ENCODE measurements at regions not wholly inside any gene's neighbourhood (a gene's known extent, or its start where the extent isn't known, plus 50 kb on each side); places are given as distances from the start of the nearest gene placed in this dataset.

DNA sequence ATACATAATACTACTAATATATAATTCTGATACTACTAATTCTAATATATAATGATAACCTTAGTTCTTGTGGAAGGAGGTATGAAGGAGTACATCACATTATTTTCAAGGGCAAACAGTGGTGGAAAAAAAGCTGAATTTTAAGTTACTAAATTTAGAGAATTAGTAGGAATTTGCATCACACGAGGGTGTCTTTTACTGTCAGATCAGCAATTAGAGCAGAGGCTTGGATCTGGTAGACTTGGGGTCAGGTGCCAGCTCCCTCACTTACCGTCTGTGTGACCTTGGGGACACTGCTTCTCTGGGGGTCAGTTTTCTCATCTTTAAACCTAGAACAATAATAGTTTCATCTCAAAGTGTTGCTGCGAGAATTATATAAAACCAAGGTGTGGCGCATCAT is 114.1 kb upstream of the NEDD4L start:
- Histone ChIP-seq H3K36me3 (ENCODE audit: insufficient read depth) (no peaks in the 10 kb centered on the region), H3K9me2 (ENCODE audit: insufficient read depth) (no peaks in the 10 kb centered on the region), H3K27ac (ENCODE audit: low read depth) (no peak overlapping the region), H3K27me3 (ENCODE audit: insufficient read depth) (no peaks in the 10 kb centered on the region), H4K20me1 (replicated peaks; ENCODE audit: insufficient read depth) (no peaks in the 10 kb centered on the region), H3K4me2 (no peak overlapping the region), H3K4me1 (ENCODE audit: insufficient read depth) (no peaks in the 10 kb centered on the region), H2AFZ (no peak overlapping the region), H3K4me3 (no peak overlapping the region), H3K79me2 (replicated peaks; ENCODE audit: insufficient read depth) (no peaks in the 10 kb centered on the region), H3F3A (replicated peaks; ENCODE audit: low read depth) (no peaks in the 10 kb centered on the region)
- Mint-ChIP-seq H3K27ac (no peak overlapping the region), H3K36me3 (ENCODE audit: low read depth) (no peaks in the 10 kb centered on the region), H3K4me1 (no peaks in the 10 kb centered on the region), H3K4me3 (no peak overlapping the region), H3K9me3 (no peaks in the 10 kb centered on the region; the same call in 1 of the 3 replicates), H3K27me3 (ENCODE audit: insufficient read depth, low read depth, poor library complexity) (no peaks in the 10 kb centered on the region)
- TF ChIP-seq CREB1 (CRISPR knock-in tag; IDR thresholded peaks at IDR 0.05; ENCODE audit: low read depth) (no peak), NANOG (IDR thresholded peaks at IDR 0.05; ENCODE audit: borderline replicate concordance) (no peak), EZH2phosphoT487 (IDR thresholded peaks at IDR 0.05; ENCODE audit: unreplicated experiment) (no peak), EZH2 (IDR thresholded peaks at IDR 0.05; ENCODE audit: low read depth, unreplicated experiment) (no peak)
- TF ChIP-seq, protein P1, sequence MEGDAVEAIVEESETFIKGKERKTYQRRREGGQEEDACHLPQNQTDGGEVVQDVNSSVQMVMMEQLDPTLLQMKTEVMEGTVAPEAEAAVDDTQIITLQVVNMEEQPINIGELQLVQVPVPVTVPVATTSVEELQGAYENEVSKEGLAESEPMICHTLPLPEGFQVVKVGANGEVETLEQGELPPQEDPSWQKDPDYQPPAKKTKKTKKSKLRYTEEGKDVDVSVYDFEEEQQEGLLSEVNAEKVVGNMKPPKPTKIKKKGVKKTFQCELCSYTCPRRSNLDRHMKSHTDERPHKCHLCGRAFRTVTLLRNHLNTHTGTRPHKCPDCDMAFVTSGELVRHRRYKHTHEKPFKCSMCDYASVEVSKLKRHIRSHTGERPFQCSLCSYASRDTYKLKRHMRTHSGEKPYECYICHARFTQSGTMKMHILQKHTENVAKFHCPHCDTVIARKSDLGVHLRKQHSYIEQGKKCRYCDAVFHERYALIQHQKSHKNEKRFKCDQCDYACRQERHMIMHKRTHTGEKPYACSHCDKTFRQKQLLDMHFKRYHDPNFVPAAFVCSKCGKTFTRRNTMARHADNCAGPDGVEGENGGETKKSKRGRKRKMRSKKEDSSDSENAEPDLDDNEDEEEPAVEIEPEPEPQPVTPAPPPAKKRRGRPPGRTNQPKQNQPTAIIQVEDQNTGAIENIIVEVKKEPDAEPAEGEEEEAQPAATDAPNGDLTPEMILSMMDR (conservative IDR thresholded peaks at IDR 0.05; ENCODE audit: low read depth in 2 of 2), result no peak
- DNase-seq (ENCODE audit: low spot score) (no peak), ATAC-seq (no peak)

DNA sequence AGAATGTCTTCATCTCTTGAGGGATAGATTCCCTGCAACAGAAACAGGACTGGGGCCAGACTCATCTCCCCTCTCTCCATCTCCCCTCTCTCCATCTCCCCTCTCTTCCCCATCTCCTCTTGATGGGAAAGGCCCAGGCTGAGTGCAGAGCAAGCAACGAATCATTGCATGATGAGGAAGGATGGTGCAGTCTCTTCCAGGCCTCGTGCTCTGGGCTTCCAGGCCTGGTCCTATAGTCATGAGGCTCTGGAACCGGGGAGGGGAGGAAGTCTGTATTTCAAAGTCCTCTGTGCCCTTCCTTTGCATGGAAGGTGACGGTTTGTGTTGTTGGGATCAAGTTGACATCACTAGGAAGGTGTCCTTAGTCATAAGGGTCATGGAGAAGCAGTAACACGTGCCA is 115.6 kb upstream of the NEDD4L start:
- Mint-ChIP-seq H3K36me3 (ENCODE audit: low read depth) (no peaks in the 10 kb centered on the region), H3K27me3 (ENCODE audit: insufficient read depth, low read depth, poor library complexity) (peaks cover 4% of the 10 kb centered on the region), H3K9me3 (no peaks in the 10 kb centered on the region), H3K4me1 (no peaks in the 10 kb centered on the region), H3K27ac (no peak overlapping the region), H3K4me3 (no peak overlapping the region)
- no peak overlapping the region for H2AFZ ChIP-seq
- no peaks in the 10 kb centered on the region for H3K36me3 ChIP-seq (ENCODE audit: insufficient read depth)
- H3K9me2 ChIP-seq (ENCODE audit: insufficient read depth), result no peaks in the 10 kb centered on the region
- H3K27me3 ChIP-seq (ENCODE audit: insufficient read depth), result no peaks in the 10 kb centered on the region
- H4K20me1 ChIP-seq (replicated peaks; ENCODE audit: insufficient read depth), result no peaks in the 10 kb centered on the region
- H3K79me2 ChIP-seq (replicated peaks; ENCODE audit: insufficient read depth), result no peaks in the 10 kb centered on the region
- ATAC-seq (no peak), DNase-seq (ENCODE audit: low spot score) (no peak)
- H3K27ac ChIP-seq (ENCODE audit: low read depth), result no peak overlapping the region
- no peaks in the 10 kb centered on the region for H3K4me1 ChIP-seq (ENCODE audit: insufficient read depth)
- no peaks in the 10 kb centered on the region for H3F3A ChIP-seq (replicated peaks; ENCODE audit: low read depth)
- no peak overlapping the region for H3K4me3 ChIP-seq
- no peak overlapping the region for H3K4me2 ChIP-seq
- TF ChIP-seq, protein P2, sequence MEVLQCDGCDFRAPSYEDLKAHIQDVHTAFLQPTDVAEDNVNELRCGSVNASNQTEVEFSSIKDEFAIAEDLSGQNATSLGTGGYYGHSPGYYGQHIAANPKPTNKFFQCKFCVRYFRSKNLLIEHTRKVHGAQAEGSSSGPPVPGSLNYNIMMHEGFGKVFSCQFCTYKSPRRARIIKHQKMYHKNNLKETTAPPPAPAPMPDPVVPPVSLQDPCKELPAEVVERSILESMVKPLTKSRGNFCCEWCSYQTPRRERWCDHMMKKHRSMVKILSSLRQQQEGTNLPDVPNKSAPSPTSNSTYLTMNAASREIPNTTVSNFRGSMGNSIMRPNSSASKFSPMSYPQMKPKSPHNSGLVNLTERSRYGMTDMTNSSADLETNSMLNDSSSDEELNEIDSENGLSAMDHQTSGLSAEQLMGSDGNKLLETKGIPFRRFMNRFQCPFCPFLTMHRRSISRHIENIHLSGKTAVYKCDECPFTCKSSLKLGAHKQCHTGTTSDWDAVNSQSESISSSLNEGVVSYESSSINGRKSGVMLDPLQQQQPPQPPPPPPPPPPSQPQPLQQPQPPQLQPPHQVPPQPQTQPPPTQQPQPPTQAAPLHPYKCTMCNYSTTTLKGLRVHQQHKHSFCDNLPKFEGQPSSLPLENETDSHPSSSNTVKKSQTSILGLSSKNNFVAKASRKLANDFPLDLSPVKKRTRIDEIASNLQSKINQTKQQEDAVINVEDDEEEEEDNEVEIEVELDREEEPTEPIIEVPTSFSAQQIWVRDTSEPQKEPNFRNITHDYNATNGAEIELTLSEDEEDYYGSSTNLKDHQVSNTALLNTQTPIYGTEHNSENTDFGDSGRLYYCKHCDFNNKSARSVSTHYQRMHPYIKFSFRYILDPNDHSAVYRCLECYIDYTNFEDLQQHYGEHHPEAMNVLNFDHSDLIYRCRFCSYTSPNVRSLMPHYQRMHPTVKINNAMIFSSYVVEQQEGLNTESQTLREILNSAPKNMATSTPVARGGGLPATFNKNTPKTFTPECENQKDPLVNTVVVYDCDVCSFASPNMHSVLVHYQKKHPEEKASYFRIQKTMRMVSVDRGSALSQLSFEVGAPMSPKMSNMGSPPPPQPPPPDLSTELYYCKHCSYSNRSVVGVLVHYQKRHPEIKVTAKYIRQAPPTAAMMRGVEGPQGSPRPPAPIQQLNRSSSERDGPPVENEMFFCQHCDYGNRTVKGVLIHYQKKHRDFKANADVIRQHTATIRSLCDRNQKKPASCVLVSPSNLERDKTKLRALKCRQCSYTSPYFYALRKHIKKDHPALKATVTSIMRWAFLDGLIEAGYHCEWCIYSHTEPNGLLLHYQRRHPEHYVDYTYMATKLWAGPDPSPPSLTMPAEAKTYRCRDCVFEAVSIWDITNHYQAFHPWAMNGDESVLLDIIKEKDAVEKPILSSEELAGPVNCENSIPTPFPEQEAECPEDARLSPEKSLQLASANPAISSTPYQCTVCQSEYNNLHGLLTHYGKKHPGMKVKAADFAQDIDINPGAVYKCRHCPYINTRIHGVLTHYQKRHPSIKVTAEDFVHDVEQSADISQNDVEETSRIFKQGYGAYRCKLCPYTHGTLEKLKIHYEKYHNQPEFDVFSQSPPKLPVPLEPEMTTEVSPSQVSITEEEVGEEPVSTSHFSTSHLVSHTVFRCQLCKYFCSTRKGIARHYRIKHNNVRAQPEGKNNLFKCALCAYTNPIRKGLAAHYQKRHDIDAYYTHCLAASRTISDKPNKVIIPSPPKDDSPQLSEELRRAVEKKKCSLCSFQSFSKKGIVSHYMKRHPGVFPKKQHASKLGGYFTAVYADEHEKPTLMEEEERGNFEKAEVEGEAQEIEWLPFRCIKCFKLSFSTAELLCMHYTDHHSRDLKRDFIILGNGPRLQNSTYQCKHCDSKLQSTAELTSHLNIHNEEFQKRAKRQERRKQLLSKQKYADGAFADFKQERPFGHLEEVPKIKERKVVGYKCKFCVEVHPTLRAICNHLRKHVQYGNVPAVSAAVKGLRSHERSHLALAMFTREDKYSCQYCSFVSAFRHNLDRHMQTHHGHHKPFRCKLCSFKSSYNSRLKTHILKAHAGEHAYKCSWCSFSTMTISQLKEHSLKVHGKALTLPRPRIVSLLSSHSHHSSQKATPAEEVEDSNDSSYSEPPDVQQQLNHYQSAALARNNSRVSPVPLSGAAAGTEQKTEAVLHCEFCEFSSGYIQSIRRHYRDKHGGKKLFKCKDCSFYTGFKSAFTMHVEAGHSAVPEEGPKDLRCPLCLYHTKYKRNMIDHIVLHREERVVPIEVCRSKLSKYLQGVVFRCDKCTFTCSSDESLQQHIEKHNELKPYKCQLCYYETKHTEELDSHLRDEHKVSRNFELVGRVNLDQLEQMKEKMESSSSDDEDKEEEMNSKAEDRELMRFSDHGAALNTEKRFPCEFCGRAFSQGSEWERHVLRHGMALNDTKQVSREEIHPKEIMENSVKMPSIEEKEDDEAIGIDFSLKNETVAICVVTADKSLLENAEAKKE (CRISPR knock-in tag; IDR thresholded peaks at IDR 0.05), result no peak
- TF ChIP-seq ZNF114 (CRISPR knock-in tag; IDR thresholded peaks at IDR 0.05) (no peak), EZH2 (IDR thresholded peaks at IDR 0.05; ENCODE audit: low read depth, unreplicated experiment) (no peak), EZH2phosphoT487 (IDR thresholded peaks at IDR 0.05; ENCODE audit: unreplicated experiment) (no peak), STAT1 (IDR thresholded peaks at IDR 0.05; ENCODE audit: unreplicated experiment) (no peak), ZNF331 (CRISPR knock-in tag; IDR thresholded peaks at IDR 0.05; ENCODE audit: low read depth) (no peak), POLR2AphosphoS5 (IDR thresholded peaks at IDR 0.05; ENCODE audit: low read depth) (no peak)
- TF ChIP-seq, protein P3, sequence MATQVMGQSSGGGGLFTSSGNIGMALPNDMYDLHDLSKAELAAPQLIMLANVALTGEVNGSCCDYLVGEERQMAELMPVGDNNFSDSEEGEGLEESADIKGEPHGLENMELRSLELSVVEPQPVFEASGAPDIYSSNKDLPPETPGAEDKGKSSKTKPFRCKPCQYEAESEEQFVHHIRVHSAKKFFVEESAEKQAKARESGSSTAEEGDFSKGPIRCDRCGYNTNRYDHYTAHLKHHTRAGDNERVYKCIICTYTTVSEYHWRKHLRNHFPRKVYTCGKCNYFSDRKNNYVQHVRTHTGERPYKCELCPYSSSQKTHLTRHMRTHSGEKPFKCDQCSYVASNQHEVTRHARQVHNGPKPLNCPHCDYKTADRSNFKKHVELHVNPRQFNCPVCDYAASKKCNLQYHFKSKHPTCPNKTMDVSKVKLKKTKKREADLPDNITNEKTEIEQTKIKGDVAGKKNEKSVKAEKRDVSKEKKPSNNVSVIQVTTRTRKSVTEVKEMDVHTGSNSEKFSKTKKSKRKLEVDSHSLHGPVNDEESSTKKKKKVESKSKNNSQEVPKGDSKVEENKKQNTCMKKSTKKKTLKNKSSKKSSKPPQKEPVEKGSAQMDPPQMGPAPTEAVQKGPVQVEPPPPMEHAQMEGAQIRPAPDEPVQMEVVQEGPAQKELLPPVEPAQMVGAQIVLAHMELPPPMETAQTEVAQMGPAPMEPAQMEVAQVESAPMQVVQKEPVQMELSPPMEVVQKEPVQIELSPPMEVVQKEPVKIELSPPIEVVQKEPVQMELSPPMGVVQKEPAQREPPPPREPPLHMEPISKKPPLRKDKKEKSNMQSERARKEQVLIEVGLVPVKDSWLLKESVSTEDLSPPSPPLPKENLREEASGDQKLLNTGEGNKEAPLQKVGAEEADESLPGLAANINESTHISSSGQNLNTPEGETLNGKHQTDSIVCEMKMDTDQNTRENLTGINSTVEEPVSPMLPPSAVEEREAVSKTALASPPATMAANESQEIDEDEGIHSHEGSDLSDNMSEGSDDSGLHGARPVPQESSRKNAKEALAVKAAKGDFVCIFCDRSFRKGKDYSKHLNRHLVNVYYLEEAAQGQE (IDR thresholded peaks at IDR 0.05; ENCODE audit: unreplicated experiment), result no peak
